SK-N-SH (cell line): ENCODE measurements at regions not wholly inside any gene's neighbourhood (a gene's known extent, or its start where the extent isn't known, plus 50 kb on each side); places are given as distances from the start of the nearest gene placed in this dataset.
A peak's percentile ranks its signal among the peaks of the same experiment; 100 is the strongest.

ENCODE experiments used
- CTCF ChIA-PET: fragments of 300-600, 350-600 bp; formaldehyde crosslinking; extraction: SDS; loops from one replicate; lab custom pipeline; 2021; lab: Yijun Ruan, JAX
- POLR2A ChIA-PET: fragments of 350-600 bp; sonication (Branson Sonifier 250); formaldehyde crosslinking; extraction: SDS; loops from one replicate; lab custom pipeline; 2020; ENCODE audit warnings: antibody characterized with exemption, inconsistent platforms; lab: Yijun Ruan, JAX
- DNase-seq: peaks from one replicate; pipeline ENCODE4 v3.0.0; 2012
- H2AFZ ChIP-seq: fragments of 200-600 bp; sonication (generic); 2 replicates; pipeline ENCODE4 v1.8.1; 2016; ENCODE audit warnings: antibody characterized with exemption, mild to moderate bottlenecking, low read depth
- H3F3A ChIP-seq: fragments of 200-600 bp; sonication (generic); replicated peaks from 2 replicates; pipeline ENCODE3; 2016; ENCODE audit warnings: antibody characterized with exemption, mild to moderate bottlenecking; ENCODE audit not compliant: insufficient read depth
- H3K27ac ChIP-seq, 2 experiments: fragments of 200-500 bp in 1 of 2; fragments of 200-600 bp in 1 of 2; sonication (Bioruptor generic) in 1 of 2; sonication (generic), shearing (Covaris generic) in 1 of 2; 2 replicates each; pipeline versions ENCODE4 v1.5.1 to v1.6.1; 2014 to 2016; ENCODE audit warnings: low read depth in 2 of 2, inconsistent platforms in 1 of 2, low read length in 1 of 2, mild to moderate bottlenecking in 1 of 2, mixed read lengths in 1 of 2
- H3K27me3 ChIP-seq: fragments of 200-600 bp; sonication (generic), shearing (Covaris generic); 2 replicates; pipeline ENCODE4 v1.6.1; 2016; ENCODE audit warnings: mixed run types; ENCODE audit not compliant: insufficient read depth
- H3K36me3 ChIP-seq, 2 experiments: fragments of 200-500 bp in 1 of 2; fragments of 200-600 bp in 1 of 2; sonication (Bioruptor generic) in 1 of 2; sonication (generic) in 1 of 2; replicated peaks in 1 of 2; 2 replicates each; pipeline versions ENCODE3 to v1.5.1; 2014 to 2016; ENCODE audit warnings: low read length in 1 of 2, mild to moderate bottlenecking in 1 of 2; ENCODE audit not compliant: insufficient read depth in 2 of 2, control insufficient read depth in 1 of 2
- H3K4me1 ChIP-seq, 2 experiments: fragments of 200-500 bp in 1 of 2; fragments of 200-600 bp in 1 of 2; sonication (Bioruptor generic) in 1 of 2; sonication (generic), shearing (Covaris generic) in 1 of 2; 2 replicates each; pipeline versions ENCODE4 v1.5.1 to v1.6.1; 2014 to 2016; ENCODE audit warnings: low read depth in 1 of 2, low read length in 1 of 2, mixed run types in 1 of 2; ENCODE audit not compliant: insufficient read depth in 2 of 2, control insufficient read depth in 1 of 2
- H3K4me2 ChIP-seq: fragments of 200-600 bp; sonication (generic), shearing (Covaris generic); 2 replicates; pipeline ENCODE4 v1.6.1; 2017; ENCODE audit warnings: mixed run types
- H3K4me3 ChIP-seq, 2 experiments: fragments of 200-500 bp in 1 of 2; fragments of 200-600 bp in 1 of 2; sonication (Bioruptor generic) in 1 of 2; sonication (generic), shearing (Covaris generic) in 1 of 2; 2 replicates each; pipeline versions ENCODE4 v1.5.1 to v1.8.1; 2014 to 2016; ENCODE audit warnings: low read depth in 2 of 2, inconsistent platforms in 1 of 2, low read length in 1 of 2, mild to moderate bottlenecking in 1 of 2, mixed read lengths in 1 of 2, moderate library complexity in 1 of 2
- H3K79me2 ChIP-seq: fragments of 200-600 bp; sonication (generic); 2 replicates; pipeline ENCODE4 v1.8.1; 2017; ENCODE audit warnings: mild to moderate bottlenecking; ENCODE audit not compliant: insufficient read depth
- H3K9ac ChIP-seq: fragments of 200-600 bp; sonication (generic); 2 replicates; pipeline ENCODE4 v1.6.1; 2017; ENCODE audit warnings: mixed run types
- H3K9me2 ChIP-seq: fragments of 200-600 bp; sonication (generic); 2 replicates; pipeline ENCODE4 v1.6.1; 2017; ENCODE audit warnings: mixed run types
- H3K9me3 ChIP-seq: fragments of 200-600 bp; sonication (generic); 2 replicates; pipeline ENCODE4 v1.6.1; 2017; ENCODE audit warnings: mixed run types, mild to moderate bottlenecking, moderate library complexity
- H4K20me1 ChIP-seq: fragments of 200-600 bp; sonication (generic); 2 replicates; pipeline ENCODE4 v1.6.1; 2017; ENCODE audit warnings: mild to moderate bottlenecking, mixed run types; ENCODE audit not compliant: insufficient read depth
- EP300 ChIP-seq, 2 experiments: IDR thresholded peaks; 2 replicates each; pipeline versions ENCODE4 v1.4.0 to v1.6.1; 2012; ENCODE audit warnings: borderline replicate concordance in 1 of 2, low read depth in 1 of 2, low read length in 1 of 2
- FOSL2 ChIP-seq: IDR thresholded peaks from 2 replicates; pipeline ENCODE4 v1.4.0; 2012; ENCODE audit warnings: low read depth, mild to moderate bottlenecking, moderate library complexity, borderline replicate concordance
- RAD21 ChIP-seq: IDR thresholded peaks from 2 replicates; pipeline ENCODE4 v1.6.1; 2012; ENCODE audit warnings: mild to moderate bottlenecking, low read length
- SMC3 ChIP-seq: IDR thresholded peaks from 2 replicates; pipeline ENCODE4 v1.6.1; 2012; ENCODE audit warnings: low read depth, low read length, improper control_type of control experiment
- WGBS: methylation state at CpG from one replicate; pipeline ENCODE4 v1.1.6; 2017; ENCODE audit warnings: low lambda C conversion rate; 5-methylcytosine and 5-hydroxymethylcytosine counted together
- TF ChIP-seq, protein P1 (sequence below): fragments of 200-600 bp; sonication (generic); IDR thresholded peaks from 2 replicates; pipeline ENCODE4 v1.6.1; 2017; ENCODE audit warnings: antibody characterized with exemption, mild to moderate bottlenecking, moderate library complexity
- TF ChIP-seq, protein P2 (sequence below): fragments of 150-350 bp; IDR thresholded peaks from 2 replicates; pipeline ENCODE4 v1.6.1; 2016; ENCODE audit warnings: mild to moderate bottlenecking, low read depth, low read length
- TF ChIP-seq, protein P3 (sequence below): IDR thresholded peaks from 2 replicates; pipeline ENCODE4 v1.4.0; 2012; ENCODE audit warnings: low read depth

DNA sequence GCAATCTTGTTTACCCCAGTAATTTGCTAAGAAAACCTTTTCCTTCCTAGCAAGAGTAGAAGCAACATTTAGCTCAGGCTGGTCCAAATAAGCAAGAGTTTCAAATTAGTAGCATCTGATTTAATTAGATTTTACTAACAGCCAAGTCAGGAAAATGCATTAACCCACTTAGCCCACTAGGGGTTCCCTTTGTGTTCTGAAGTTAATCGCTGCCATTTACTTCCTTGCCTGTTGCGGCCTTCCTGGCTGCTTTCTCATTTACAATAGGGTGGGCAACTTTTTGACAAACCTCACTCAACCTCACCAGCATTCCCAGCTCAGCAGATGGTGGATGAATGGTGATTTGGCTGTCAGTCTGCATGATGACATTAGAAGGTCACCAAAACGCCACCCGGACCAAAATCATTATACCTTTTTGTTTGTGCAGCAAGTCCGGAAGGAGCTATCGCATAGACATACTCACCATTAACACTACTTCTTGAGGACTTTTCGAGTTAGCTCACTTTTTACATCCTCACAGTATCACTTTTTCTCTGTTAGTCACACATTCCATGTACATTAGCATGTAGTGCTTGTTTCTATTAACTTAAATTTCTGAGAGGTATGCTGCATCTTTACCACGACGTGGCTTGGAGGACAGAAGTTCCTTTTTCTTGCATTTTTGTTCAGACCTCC is 101.5 kb upstream of the SETBP1 start:
- Histone ChIP-seq H4K20me1 (no peaks in the 10 kb centered on the region), H3K79me2 (no peaks in the 10 kb centered on the region), H3K27ac (peak overlapping the region in 1 of 2 experiments; percentile 14; a peak in 1 of 4 replicates), H3K27me3 (no peaks in the 10 kb centered on the region), H3K9me3 (no peaks in the 10 kb centered on the region), H2AFZ (no peak overlapping the region; the same call in 1 of the 2 replicates), H3K9ac (no peak overlapping the region), H3K9me2 (no peaks in the 10 kb centered on the region; the same call in 1 of the 2 replicates), H3K4me1 (peaks cover 0 to 4% of the 10 kb centered on the region in 2 experiments; a peak in 2 of 4 replicates), H3F3A (peaks cover 6% of the 10 kb centered on the region), H3K36me3 (no peaks in the 10 kb centered on the region), H3K4me2 (no peak overlapping the region), H3K4me3 (no peak overlapping the region; a peak in 1 of 4 replicates)
- peak; percentile 53 for DNase-seq
- 78% methylated on average over 9 of the region's 9 CpGs for WGBS
- TF ChIP-seq, protein P1, sequence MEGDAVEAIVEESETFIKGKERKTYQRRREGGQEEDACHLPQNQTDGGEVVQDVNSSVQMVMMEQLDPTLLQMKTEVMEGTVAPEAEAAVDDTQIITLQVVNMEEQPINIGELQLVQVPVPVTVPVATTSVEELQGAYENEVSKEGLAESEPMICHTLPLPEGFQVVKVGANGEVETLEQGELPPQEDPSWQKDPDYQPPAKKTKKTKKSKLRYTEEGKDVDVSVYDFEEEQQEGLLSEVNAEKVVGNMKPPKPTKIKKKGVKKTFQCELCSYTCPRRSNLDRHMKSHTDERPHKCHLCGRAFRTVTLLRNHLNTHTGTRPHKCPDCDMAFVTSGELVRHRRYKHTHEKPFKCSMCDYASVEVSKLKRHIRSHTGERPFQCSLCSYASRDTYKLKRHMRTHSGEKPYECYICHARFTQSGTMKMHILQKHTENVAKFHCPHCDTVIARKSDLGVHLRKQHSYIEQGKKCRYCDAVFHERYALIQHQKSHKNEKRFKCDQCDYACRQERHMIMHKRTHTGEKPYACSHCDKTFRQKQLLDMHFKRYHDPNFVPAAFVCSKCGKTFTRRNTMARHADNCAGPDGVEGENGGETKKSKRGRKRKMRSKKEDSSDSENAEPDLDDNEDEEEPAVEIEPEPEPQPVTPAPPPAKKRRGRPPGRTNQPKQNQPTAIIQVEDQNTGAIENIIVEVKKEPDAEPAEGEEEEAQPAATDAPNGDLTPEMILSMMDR, result peak; percentile 61
- TF ChIP-seq, protein P2, sequence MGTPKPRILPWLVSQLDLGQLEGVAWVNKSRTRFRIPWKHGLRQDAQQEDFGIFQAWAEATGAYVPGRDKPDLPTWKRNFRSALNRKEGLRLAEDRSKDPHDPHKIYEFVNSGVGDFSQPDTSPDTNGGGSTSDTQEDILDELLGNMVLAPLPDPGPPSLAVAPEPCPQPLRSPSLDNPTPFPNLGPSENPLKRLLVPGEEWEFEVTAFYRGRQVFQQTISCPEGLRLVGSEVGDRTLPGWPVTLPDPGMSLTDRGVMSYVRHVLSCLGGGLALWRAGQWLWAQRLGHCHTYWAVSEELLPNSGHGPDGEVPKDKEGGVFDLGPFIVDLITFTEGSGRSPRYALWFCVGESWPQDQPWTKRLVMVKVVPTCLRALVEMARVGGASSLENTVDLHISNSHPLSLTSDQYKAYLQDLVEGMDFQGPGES, result no peak
- TF ChIP-seq SMC3 (peak; percentile 39; the same call in 1 of the 2 replicates), FOSL2 (peak; percentile 13; the same call in 1 of the 2 replicates), EP300 (IDR thresholded peaks at IDR 0.05; ENCODE audit: borderline replicate concordance in 1 of 2, low read depth in 1 of 2, low read length in 1 of 2) (no peak), RAD21 (peak; percentile 59)
- TF ChIP-seq, protein P3, sequence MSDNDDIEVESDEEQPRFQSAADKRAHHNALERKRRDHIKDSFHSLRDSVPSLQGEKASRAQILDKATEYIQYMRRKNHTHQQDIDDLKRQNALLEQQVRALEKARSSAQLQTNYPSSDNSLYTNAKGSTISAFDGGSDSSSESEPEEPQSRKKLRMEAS, result no peak
- POLR2A ChIA-PET, result interaction anchor here (0.6 kb wide), 1 partner anchor 9 kb away, joined by 3 read pairs; no protein-coding TSS in a partner anchor
- CTCF ChIA-PET, result interaction anchor here (0.6 to 2.4 kb wide), 10 partner anchors 9 to 86 kb away, joined by 3 to 10 read pairs (median 3); no protein-coding TSS in a partner anchor

DNA sequence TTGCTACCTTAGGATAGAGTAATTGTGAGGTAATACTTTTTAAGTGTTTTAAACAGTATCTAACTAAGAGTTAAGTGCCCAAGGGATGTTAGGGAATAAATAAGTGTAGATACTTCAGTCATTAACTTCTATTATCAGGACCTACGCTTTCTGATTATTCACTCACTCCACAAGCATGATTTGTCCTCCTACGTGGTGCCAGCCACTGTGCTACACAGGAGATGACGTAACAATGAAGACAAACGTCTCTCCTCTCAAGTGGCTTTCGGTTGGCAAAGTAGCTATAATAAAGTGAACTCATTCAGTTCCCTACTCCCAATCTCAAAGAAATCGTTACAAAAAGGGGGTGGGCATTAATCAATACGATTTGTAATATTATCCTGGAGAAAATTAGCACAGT is 100.9 kb upstream of the SETBP1 start:
- TF ChIP-seq EP300 (IDR thresholded peaks at IDR 0.05; ENCODE audit: borderline replicate concordance in 1 of 2, low read depth in 1 of 2, low read length in 1 of 2), result no peak
- TF ChIP-seq, all 33 proteins: peak for 0
- DNase-seq, result no peak
- Histone ChIP-seq H3K36me3 (no peaks in the 10 kb centered on the region), H3K9me2 (no peaks in the 10 kb centered on the region; the same call in 1 of the 2 replicates), H3K27me3 (no peaks in the 10 kb centered on the region), H3K9me3 (no peaks in the 10 kb centered on the region), H4K20me1 (no peaks in the 10 kb centered on the region), H3K27ac (peak overlapping the region in 1 of 2 experiments; percentile 14; a peak in 1 of 4 replicates), H3K79me2 (no peaks in the 10 kb centered on the region), H3F3A (peaks cover 6% of the 10 kb centered on the region), H3K4me3 (no peak overlapping the region), H3K4me2 (no peak overlapping the region), H3K9ac (no peak overlapping the region), H2AFZ (no peak overlapping the region; the same call in 1 of the 2 replicates), H3K4me1 (peaks cover 0 to 4% of the 10 kb centered on the region in 2 experiments; a peak in 2 of 4 replicates)
- 91% methylated on average over 7 of the region's 7 CpGs for WGBS
- POLR2A ChIA-PET, result interaction anchor here (0.6 kb wide), 1 partner anchor 9 kb away, joined by 3 read pairs; no protein-coding TSS in a partner anchor
- CTCF ChIA-PET, result interaction anchor here (0.7 to 2.4 kb wide), 8 partner anchors 8 to 86 kb away, joined by 3 to 10 read pairs (median 4); no protein-coding TSS in a partner anchor
